Neural progenitor cell (in vitro differentiated cells): ENCODE measurements at regions not wholly inside any gene's neighbourhood (a gene's known extent, or its start where the extent isn't known, plus 50 kb on each side); places are given as distances from the start of the nearest gene placed in this dataset.
"Not testable (repeated sequence)": the region's sequence is repeated elsewhere in the genome, so short reads cannot be mapped to it uniquely, and the experiment has no call there.

Source experiments
- DNase-seq: peaks from one replicate; pipeline ENCODE4 v3.0.0-alpha.2; 2016; ENCODE audit warnings: low spot score
- H2AFZ ChIP-seq: fragments of 200-600 bp; sonication (generic); replicated peaks from 2 replicates; pipeline ENCODE4 v1.6.1; 2016; ENCODE audit warnings: antibody characterized with exemption
- H3F3A ChIP-seq: fragments of 200-600 bp; sonication (generic); 2 replicates; pipeline ENCODE4 v1.6.1; 2016; ENCODE audit warnings: antibody characterized with exemption, low read depth
- H3K27ac ChIP-seq: fragments of 200-600 bp; sonication (generic); 2 replicates; pipeline ENCODE4 v1.5.1; 2016; ENCODE audit warnings: mild to moderate bottlenecking
- H3K27me3 ChIP-seq: fragments of 200-600 bp; sonication (generic); 2 replicates; pipeline ENCODE4 v1.6.1; 2016; ENCODE audit warnings: mild to moderate bottlenecking, moderate library complexity
- H3K36me3 ChIP-seq: fragments of 200-600 bp; sonication (generic); 2 replicates; pipeline ENCODE4 v1.5.1; 2016
- H3K4me1 ChIP-seq: fragments of 200-600 bp; sonication (generic); 2 replicates; pipeline ENCODE4 v1.6.1; 2016; ENCODE audit warnings: mixed run types
- H3K4me2 ChIP-seq: fragments of 200-600 bp; sonication (generic); 2 replicates; pipeline ENCODE4 v1.6.1; 2016
- H3K4me3 ChIP-seq: fragments of 200-600 bp; sonication (generic); 2 replicates; pipeline ENCODE4 v1.5.1; 2016
- H3K79me2 ChIP-seq: fragments of 200-600 bp; sonication (generic); 2 replicates; pipeline ENCODE4 v1.6.1; 2016; ENCODE audit warnings: low read depth
- H3K9ac ChIP-seq: fragments of 200-600 bp; sonication (generic); 2 replicates; pipeline ENCODE4 v1.6.1; 2016
- H3K9me3 ChIP-seq: fragments of 200-600 bp; sonication (generic); 2 replicates; pipeline ENCODE4 v1.5.1; 2016; ENCODE audit warnings: low read depth
- H4K20me1 ChIP-seq: fragments of 200-600 bp; sonication (generic); 2 replicates; pipeline ENCODE4 v1.6.1; 2016; ENCODE audit warnings: low read depth
- H3K27ac Mint-ChIP-seq: 3 replicates; pipeline ENCODE4 v1.8.0; 2021; ENCODE audit warnings: mixed read lengths
- H3K27me3 Mint-ChIP-seq: 2 replicates; pipeline ENCODE4 v1.8.0; 2022; ENCODE audit warnings: low read depth, mild to moderate bottlenecking, inconsistent platforms, moderate library complexity, mixed read lengths; ENCODE audit not compliant: insufficient read depth
- H3K36me3 Mint-ChIP-seq: 3 replicates; pipeline ENCODE4 v1.8.0; 2021; ENCODE audit warnings: mixed read lengths
- H3K4me1 Mint-ChIP-seq: 3 replicates; pipeline ENCODE4 v1.8.0; 2021; ENCODE audit warnings: mixed read lengths
- H3K4me3 Mint-ChIP-seq: 3 replicates; pipeline ENCODE4 v1.8.0; 2021; ENCODE audit warnings: mild to moderate bottlenecking, moderate library complexity, mixed read lengths
- H3K9me3 Mint-ChIP-seq: 3 replicates; pipeline ENCODE4 v1.8.0; 2020; ENCODE audit warnings: mixed read lengths
- EZH2 ChIP-seq: fragments of 200-600 bp; sonication (generic); IDR thresholded peaks from 2 replicates; pipeline ENCODE4 v1.6.1; 2017; ENCODE audit warnings: antibody characterized with exemption, mild to moderate bottlenecking, moderate library complexity
- EZH2phosphoT487 ChIP-seq: fragments of 200-600 bp; sonication (generic); IDR thresholded peaks from 2 replicates; pipeline ENCODE4 v1.6.1; 2017; ENCODE audit warnings: antibody characterized with exemption
- TF ChIP-seq, protein P1 (sequence below): fragments of 200-600 bp; sonication (generic); IDR thresholded peaks from 2 replicates; pipeline ENCODE4 v1.5.1; 2017; ENCODE audit warnings: antibody characterized with exemption, mild to moderate bottlenecking

DNA sequence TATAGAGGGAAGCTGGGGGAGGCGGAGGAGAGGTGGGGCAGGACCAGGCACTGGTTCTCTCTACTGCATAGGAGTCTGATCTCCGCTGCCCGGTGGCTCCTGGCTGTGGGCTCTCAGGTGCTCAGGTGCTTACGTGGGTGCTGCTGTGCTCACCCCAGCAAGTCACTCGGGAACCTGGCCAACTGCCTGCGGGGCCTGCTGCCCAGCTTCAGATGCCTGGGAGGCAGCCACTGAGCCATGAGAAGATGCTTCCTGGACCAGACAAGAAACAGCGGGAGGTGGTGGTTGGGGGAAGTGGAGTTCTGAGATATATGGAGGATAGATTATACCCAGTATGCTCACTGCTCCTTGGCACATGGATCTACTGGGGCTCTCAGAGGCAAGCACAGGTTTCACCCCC is 1303.4 kb downstream of the TBC1D22A start:
- Mint-ChIP-seq H3K27ac (no peak overlapping the region), H3K27me3 (peaks cover 12% of the 10 kb centered on the region), H3K36me3 (no peaks in the 10 kb centered on the region), H3K4me1 (peaks cover 4% of the 10 kb centered on the region), H3K9me3 (peaks cover 6% of the 10 kb centered on the region), H3K4me3 (no peak overlapping the region)
- no peak for DNase-seq
- Histone ChIP-seq H3K4me3 (no peak overlapping the region), H3K27ac (no peak overlapping the region), H3K9ac (no peak overlapping the region), H3K9me3 (no peaks in the 10 kb centered on the region), H3K36me3 (no peaks in the 10 kb centered on the region), H3F3A (no peaks in the 10 kb centered on the region), H3K27me3 (no peaks in the 10 kb centered on the region), H4K20me1 (no peaks in the 10 kb centered on the region), H3K4me1 (no peaks in the 10 kb centered on the region), H2AFZ (no peak overlapping the region), H3K79me2 (no peaks in the 10 kb centered on the region), H3K4me2 (no peak overlapping the region)
- TF ChIP-seq EZH2, result no peak
- TF ChIP-seq, protein P1, sequence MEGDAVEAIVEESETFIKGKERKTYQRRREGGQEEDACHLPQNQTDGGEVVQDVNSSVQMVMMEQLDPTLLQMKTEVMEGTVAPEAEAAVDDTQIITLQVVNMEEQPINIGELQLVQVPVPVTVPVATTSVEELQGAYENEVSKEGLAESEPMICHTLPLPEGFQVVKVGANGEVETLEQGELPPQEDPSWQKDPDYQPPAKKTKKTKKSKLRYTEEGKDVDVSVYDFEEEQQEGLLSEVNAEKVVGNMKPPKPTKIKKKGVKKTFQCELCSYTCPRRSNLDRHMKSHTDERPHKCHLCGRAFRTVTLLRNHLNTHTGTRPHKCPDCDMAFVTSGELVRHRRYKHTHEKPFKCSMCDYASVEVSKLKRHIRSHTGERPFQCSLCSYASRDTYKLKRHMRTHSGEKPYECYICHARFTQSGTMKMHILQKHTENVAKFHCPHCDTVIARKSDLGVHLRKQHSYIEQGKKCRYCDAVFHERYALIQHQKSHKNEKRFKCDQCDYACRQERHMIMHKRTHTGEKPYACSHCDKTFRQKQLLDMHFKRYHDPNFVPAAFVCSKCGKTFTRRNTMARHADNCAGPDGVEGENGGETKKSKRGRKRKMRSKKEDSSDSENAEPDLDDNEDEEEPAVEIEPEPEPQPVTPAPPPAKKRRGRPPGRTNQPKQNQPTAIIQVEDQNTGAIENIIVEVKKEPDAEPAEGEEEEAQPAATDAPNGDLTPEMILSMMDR, result no peak

DNA sequence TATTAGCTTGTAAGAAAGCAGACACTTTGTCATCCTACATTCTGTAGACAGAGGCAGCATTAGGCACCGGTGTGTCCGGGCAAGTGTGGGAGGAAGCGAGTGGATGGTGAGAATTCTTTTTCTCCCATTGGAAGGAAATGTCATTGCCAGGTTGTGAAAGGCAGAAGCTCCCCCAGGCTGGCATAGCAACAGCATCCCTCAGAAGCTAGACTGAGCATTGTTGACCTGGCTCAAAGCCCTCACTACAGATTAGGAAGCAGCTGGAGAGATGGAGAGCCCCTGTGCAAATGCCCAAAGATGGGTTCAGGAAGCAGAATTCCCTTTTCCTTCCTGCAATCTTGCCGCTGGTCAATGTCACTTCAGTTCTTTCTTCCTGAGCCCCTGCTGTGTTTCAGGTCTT is 1299.3 kb downstream of the TBC1D22A start:
- H3F3A ChIP-seq, result no peaks in the 10 kb centered on the region
- TF ChIP-seq EZH2phosphoT487 (no peak), EZH2 (no peak)
- TF ChIP-seq, protein P1, result no peak
- Mint-ChIP-seq H3K4me1 (peaks cover 10% of the 10 kb centered on the region), H3K27ac (no peak overlapping the region), H3K36me3 (no peaks in the 10 kb centered on the region), H3K9me3 (peaks cover 3% of the 10 kb centered on the region), H3K4me3 (no peak overlapping the region), H3K27me3 (peaks cover 12% of the 10 kb centered on the region)
- H3K27me3 ChIP-seq, result no peaks in the 10 kb centered on the region
- H3K36me3 ChIP-seq, result no peaks in the 10 kb centered on the region
- H3K4me1 ChIP-seq, result no peaks in the 10 kb centered on the region
- no peak overlapping the region for H3K4me2 ChIP-seq
- H3K27ac ChIP-seq, result no peak overlapping the region
- no peak overlapping the region for H3K4me3 ChIP-seq
- no peak for DNase-seq
- no peak overlapping the region for H3K9ac ChIP-seq
- no peaks in the 10 kb centered on the region for H3K9me3 ChIP-seq
- H3K79me2 ChIP-seq, result no peaks in the 10 kb centered on the region
- H2AFZ ChIP-seq, result no peak overlapping the region
- no peaks in the 10 kb centered on the region for H4K20me1 ChIP-seq

DNA sequence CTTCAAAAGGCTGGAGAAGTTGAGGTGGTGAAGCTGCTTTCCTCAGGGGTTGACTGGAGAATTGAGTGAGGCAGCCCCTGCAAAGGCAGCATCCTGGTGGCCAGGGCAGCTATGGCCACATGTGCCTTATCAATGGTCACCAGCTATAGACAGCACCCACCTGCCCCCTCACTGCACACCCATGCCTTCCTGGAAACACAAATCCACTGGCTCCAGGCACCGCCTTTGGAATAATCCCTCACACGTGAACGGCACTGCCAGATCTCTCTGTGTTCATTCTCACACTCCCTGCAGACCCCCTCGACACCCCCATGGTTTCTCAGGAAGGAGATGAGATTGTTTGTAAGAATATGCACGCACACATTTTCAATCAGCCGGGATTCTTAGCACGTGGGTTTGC is 1297.8 kb downstream of the TBC1D22A start:
- no peak overlapping the region for H3K9ac ChIP-seq
- H3K9me3 ChIP-seq, result no peaks in the 10 kb centered on the region
- H3K27me3 ChIP-seq, result no peaks in the 10 kb centered on the region
- Mint-ChIP-seq H3K36me3 (no peaks in the 10 kb centered on the region), H3K27ac (no peak overlapping the region), H3K27me3 (peaks cover 10% of the 10 kb centered on the region), H3K4me3 (no peak overlapping the region), H3K4me1 (peaks cover 10% of the 10 kb centered on the region), H3K9me3 (peaks cover 3% of the 10 kb centered on the region)
- H3K4me2 ChIP-seq, result no peak overlapping the region
- H3K27ac ChIP-seq, result no peak overlapping the region
- H3K36me3 ChIP-seq, result no peaks in the 10 kb centered on the region
- H3F3A ChIP-seq, result no peaks in the 10 kb centered on the region
- no peaks in the 10 kb centered on the region for H3K4me1 ChIP-seq
- TF ChIP-seq, protein P1, result no peak
- TF ChIP-seq EZH2phosphoT487 (no peak), EZH2 (no peak)
- H3K79me2 ChIP-seq, result no peaks in the 10 kb centered on the region
- DNase-seq, result no peak
- H2AFZ ChIP-seq, result no peak overlapping the region
- H3K4me3 ChIP-seq, result no peak overlapping the region
- H4K20me1 ChIP-seq, result no peaks in the 10 kb centered on the region

DNA sequence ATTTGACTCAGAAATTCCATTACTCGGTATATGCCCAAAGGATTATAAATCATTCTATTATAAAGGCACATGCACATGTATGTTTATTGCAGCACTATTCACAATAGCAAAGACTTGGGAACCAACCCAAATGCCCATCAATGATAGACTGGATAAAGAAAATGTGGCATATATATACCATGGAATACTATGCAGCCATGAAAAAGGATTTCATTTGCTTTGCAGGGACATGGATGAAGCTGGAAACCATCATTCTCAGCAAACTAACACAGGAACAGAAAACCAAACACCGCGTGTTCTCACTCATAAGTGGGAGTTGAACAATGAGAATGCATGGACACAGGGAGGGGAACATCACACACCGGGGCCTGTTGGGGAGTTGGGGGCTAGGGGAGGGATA is 1297.1 kb downstream of the TBC1D22A start:
- not testable (repeated sequence) for H3F3A ChIP-seq, H3K4me1 ChIP-seq, DNase-seq, H3K27ac ChIP-seq, H3K9ac ChIP-seq, H3K36me3 ChIP-seq, H3K4me2 ChIP-seq, H3K4me3 Mint-ChIP-seq, H3K9me3 Mint-ChIP-seq, H3K79me2 ChIP-seq, H3K36me3 Mint-ChIP-seq, H4K20me1 ChIP-seq, H3K4me3 ChIP-seq, H2AFZ ChIP-seq, H3K9me3 ChIP-seq, H3K27ac Mint-ChIP-seq, H3K27me3 ChIP-seq
- Mint-ChIP-seq H3K27me3 (peaks cover 10% of the 10 kb centered on the region), H3K4me1 (peaks cover 10% of the 10 kb centered on the region)
